Endothelial cell of umbilical vein (primary cell): ENCODE measurements at regions not wholly inside any gene's neighbourhood (a gene's known extent, or its start where the extent isn't known, plus 50 kb on each side); places are given as distances from the start of the nearest gene placed in this dataset.

ENCODE experiments used
- BruUV-seq: library from RNA; stranded (reverse); fragments of 400-500 nt; replicated peaks from 2 replicates; lab custom pipeline; 2021; lab: Mats Ljungman, UMichigan
- CTCF ChIA-PET: fragments of 300-600, 350-600 bp; sonication (Branson Sonifier 250); formaldehyde crosslinking; loops from one replicate; lab custom pipeline; 2021; ENCODE audit warnings: antibody characterized with exemption, inconsistent platforms; lab: Charles Lee
- POLR2A ChIA-PET: fragments of 300-600, 350-600 bp; sonication (Branson Sonifier 250); formaldehyde crosslinking; loops from one replicate; lab custom pipeline; 2021; ENCODE audit warnings: antibody characterized with exemption, inconsistent platforms; lab: Charles Lee
- DNase-seq: peaks from one replicate; pipeline ENCODE4 v3.0.0-alpha.2; 2011; ENCODE audit warnings: low read depth, low spot score
- FAIRE-seq: peaks from 2 replicates; lab custom pipeline; 2011; peaks lifted over from hg19 to GRCh38; lab: Jason Lieb, UNC
- H2AFZ ChIP-seq: 2 replicates; pipeline ENCODE4 v1.6.0; 2012; ENCODE audit warnings: low read depth, low read length, control low read depth, inconsistent platforms
- H3K27ac ChIP-seq: 2 replicates; pipeline ENCODE4 v1.5.1; 2011; ENCODE audit warnings: low read depth, mild to moderate bottlenecking, control low read depth, low read length, moderate library complexity; ENCODE audit not compliant: insufficient read depth
- H3K27me3 ChIP-seq, 2 experiments: 2 replicates each; pipeline versions ENCODE4 v1.6.0 to v1.6.1; 2011; ENCODE audit warnings: low read length in 2 of 2, mixed read lengths in 1 of 2; ENCODE audit not compliant: control insufficient read depth in 2 of 2, insufficient read depth in 2 of 2
- H3K36me3 ChIP-seq, 2 experiments: 2 replicates in 1 of 2; 3 replicates in 1 of 2; pipeline ENCODE4 v1.5.1; 2011; ENCODE audit warnings: low read length in 2 of 2, mild to moderate bottlenecking in 1 of 2, moderate library complexity in 1 of 2; ENCODE audit not compliant: control insufficient read depth in 2 of 2, insufficient read depth in 2 of 2; ENCODE audit errors: extremely low read depth in 1 of 2
- H3K4me1 ChIP-seq: 3 replicates; pipeline ENCODE4 v1.5.1; 2011; ENCODE audit warnings: mild to moderate bottlenecking, low read length; ENCODE audit not compliant: control insufficient read depth, insufficient read depth; ENCODE audit errors: extremely low read depth
- H3K4me2 ChIP-seq: 2 replicates; pipeline ENCODE4 v1.6.1; 2011; ENCODE audit warnings: low read length, control low read depth, mixed read lengths; ENCODE audit not compliant: insufficient read depth
- H3K4me3 ChIP-seq, 3 experiments: fragments of 200-600 bp in 1 of 3; sonication (generic), shearing (Covaris generic) in 1 of 3; replicated peaks in 1 of 3; 2 replicates each; pipeline ENCODE4 v1.5.1; 2011 to 2016; ENCODE audit warnings: control low read depth in 3 of 3, low read length in 3 of 3, mild to moderate bottlenecking in 2 of 3, inconsistent platforms in 1 of 3, low read depth in 1 of 3, moderate library complexity in 1 of 3; ENCODE audit not compliant: insufficient read depth in 1 of 3
- H3K79me2 ChIP-seq: 2 replicates; pipeline ENCODE4 v1.6.0; 2012; ENCODE audit warnings: low read length, inconsistent platforms; ENCODE audit not compliant: control insufficient read depth, insufficient read depth
- H3K9ac ChIP-seq: replicated peaks from 2 replicates; pipeline ENCODE3; 2011; ENCODE audit warnings: low read length, control low read depth; ENCODE audit not compliant: insufficient read depth; ENCODE audit errors: extremely low read depth
- H3K9me1 ChIP-seq: replicated peaks from 3 replicates; pipeline ENCODE4 v1.6.0; 2011; ENCODE audit warnings: mild to moderate bottlenecking, low read length; ENCODE audit not compliant: control insufficient read depth, insufficient read depth; ENCODE audit errors: extremely low read depth
- H3K9me3 ChIP-seq: replicated peaks from 2 replicates; pipeline ENCODE4 v1.5.1; 2012; ENCODE audit warnings: low read length, inconsistent platforms; ENCODE audit not compliant: control insufficient read depth, insufficient read depth
- H4K20me1 ChIP-seq: replicated peaks from 2 replicates; pipeline ENCODE3; 2011; ENCODE audit warnings: mild to moderate bottlenecking, low read length; ENCODE audit not compliant: control insufficient read depth, insufficient read depth; ENCODE audit errors: extremely low read depth
- CTCF ChIP-seq, 2 donors: IDR thresholded peaks; 1 replicate in 1 of 2; 2 replicates in 1 of 2; pipeline ENCODE4 v1.5.1; 2011; ENCODE audit warnings: low read length in 2 of 2, mild to moderate bottlenecking in 2 of 2, moderate library complexity in 2 of 2, control low read depth in 1 of 2, inconsistent platforms in 1 of 2, low read depth in 1 of 2; ENCODE audit not compliant: insufficient read depth in 1 of 2; ENCODE audit errors: extremely low read depth in 1 of 2
- EZH2 ChIP-seq: IDR thresholded peaks from 2 replicates; pipeline ENCODE4 v1.6.1; 2012; ENCODE audit warnings: borderline replicate concordance, low read depth, mild to moderate bottlenecking, moderate library complexity, low read length, inconsistent platforms; ENCODE audit not compliant: severe bottlenecking
- FOS ChIP-seq: IDR thresholded peaks from 2 replicates; pipeline ENCODE4 v1.6.1; 2011; ENCODE audit warnings: mild to moderate bottlenecking, low read length, moderate library complexity, borderline replicate concordance; ENCODE audit not compliant: insufficient read depth
- GATA2 ChIP-seq: IDR thresholded peaks from 2 replicates; pipeline ENCODE4 v1.7.0; 2011; ENCODE audit warnings: low read depth, mild to moderate bottlenecking, moderate library complexity, mixed read lengths, low read length; ENCODE audit not compliant: insufficient read length, insufficient read depth
- JUN ChIP-seq: IDR thresholded peaks from 2 replicates; pipeline ENCODE4 v1.6.1; 2011; ENCODE audit warnings: borderline replicate concordance, low read depth; ENCODE audit not compliant: insufficient read length, insufficient read depth
- POLR2A ChIP-seq: IDR thresholded peaks from 2 replicates; pipeline ENCODE4 v1.6.1; 2012; ENCODE audit warnings: low read depth, mild to moderate bottlenecking, control low read depth, low read length
- POLR2AphosphoS5 ChIP-seq: IDR thresholded peaks from 2 replicates; pipeline ENCODE4 v1.6.1; 2012; ENCODE audit warnings: low read depth, mild to moderate bottlenecking, control low read depth, low read length, moderate library complexity; ENCODE audit not compliant: insufficient read depth
- dilution Hi-C: fragments of 300-500 bp; cut with MboI; formaldehyde crosslinking; loops from one replicate; pipeline ENCODE4 v1.15.0; 2019; ENCODE audit warnings: low sequenced_read_pairs; ENCODE audit not compliant: extremely low pct_ligation_motif_present
- intact Hi-C: fragments of 100-400 bp; cut with micrococcal nuclease; formaldehyde crosslinking; loops from one replicate; pipeline ENCODE4 v1.10.0; 2022
- TF ChIP-seq, protein P1 (sequence below): IDR thresholded peaks from 2 replicates; pipeline ENCODE4 v1.6.1; 2011; ENCODE audit not compliant: insufficient read depth, insufficient read length

GRCh38 chr14:44662250-44662891, 155.3 kb upstream of the FSCB start:
- H3K4me1 ChIP-seq = no peaks in the 10 kb centered on the region
- no peak overlapping the region for H3K9ac ChIP-seq
- H3K9me3 ChIP-seq = no peaks in the 10 kb centered on the region
- H3K27ac ChIP-seq = no peak overlapping the region
- ChIA-PET CTCF (no interaction called here), POLR2A (no interaction called here)
- no peaks in the 10 kb centered on the region for H3K36me3 ChIP-seq
- H3K79me2 ChIP-seq = no peaks in the 10 kb centered on the region
- no peak overlapping the region for H3K4me2 ChIP-seq
- no peaks in the 10 kb centered on the region for H4K20me1 ChIP-seq
- dilution Hi-C loops (no loop called here), intact Hi-C loops (no loop called here)
- FAIRE-seq (no peak), DNase-seq (no peak)
- no peaks in the 10 kb centered on the region for H3K27me3 ChIP-seq
- no peak overlapping the region for H3K4me3 ChIP-seq
- H2AFZ ChIP-seq = no peak overlapping the region
- BruUV-seq = no TSS peak
- TF ChIP-seq CTCF (IDR thresholded peaks at IDR 0.05; ENCODE audit: extremely low read depth in 1 of 2, insufficient read depth in 1 of 2, low read depth in 1 of 2, low read length in 2 of 2) (no peak), GATA2 (no peak), POLR2A (no peak), FOS (no peak), JUN (no peak), EZH2 (no peak), POLR2AphosphoS5 (no peak)
- TF ChIP-seq, protein P1, sequence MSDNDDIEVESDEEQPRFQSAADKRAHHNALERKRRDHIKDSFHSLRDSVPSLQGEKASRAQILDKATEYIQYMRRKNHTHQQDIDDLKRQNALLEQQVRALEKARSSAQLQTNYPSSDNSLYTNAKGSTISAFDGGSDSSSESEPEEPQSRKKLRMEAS = no peak
- no peaks in the 10 kb centered on the region for H3K9me1 ChIP-seq
